PC-3 (cell line): ENCODE measurements at regions not wholly inside any gene's neighbourhood (a gene's known extent, or its start where the extent isn't known, plus 50 kb on each side); places are given as distances from the start of the nearest gene placed in this dataset.

Source experiments
- EZH2 ChIP-seq: fragments of 300-600 bp; sonication (generic); IDR thresholded peaks from one replicate; pipeline ENCODE4 v1.6.1; 2017; ENCODE audit warnings: antibody characterized with exemption, mild to moderate bottlenecking, low read length; ENCODE audit not compliant: unreplicated experiment
- EZH2phosphoT487 ChIP-seq: fragments of 300-600 bp; sonication (generic); IDR thresholded peaks from 2 replicates; pipeline ENCODE4 v1.6.1; 2018; ENCODE audit warnings: mild to moderate bottlenecking, antibody characterized with exemption, low read length, borderline replicate concordance
- TF ChIP-seq, protein P1 (sequence below): fragments of 300-600 bp; sonication (generic); conservative IDR thresholded peaks from 2 replicates; pipeline ENCODE4 v1.5.1; 2017; ENCODE audit warnings: antibody characterized with exemption, low read depth, mild to moderate bottlenecking, low read length

DNA sequence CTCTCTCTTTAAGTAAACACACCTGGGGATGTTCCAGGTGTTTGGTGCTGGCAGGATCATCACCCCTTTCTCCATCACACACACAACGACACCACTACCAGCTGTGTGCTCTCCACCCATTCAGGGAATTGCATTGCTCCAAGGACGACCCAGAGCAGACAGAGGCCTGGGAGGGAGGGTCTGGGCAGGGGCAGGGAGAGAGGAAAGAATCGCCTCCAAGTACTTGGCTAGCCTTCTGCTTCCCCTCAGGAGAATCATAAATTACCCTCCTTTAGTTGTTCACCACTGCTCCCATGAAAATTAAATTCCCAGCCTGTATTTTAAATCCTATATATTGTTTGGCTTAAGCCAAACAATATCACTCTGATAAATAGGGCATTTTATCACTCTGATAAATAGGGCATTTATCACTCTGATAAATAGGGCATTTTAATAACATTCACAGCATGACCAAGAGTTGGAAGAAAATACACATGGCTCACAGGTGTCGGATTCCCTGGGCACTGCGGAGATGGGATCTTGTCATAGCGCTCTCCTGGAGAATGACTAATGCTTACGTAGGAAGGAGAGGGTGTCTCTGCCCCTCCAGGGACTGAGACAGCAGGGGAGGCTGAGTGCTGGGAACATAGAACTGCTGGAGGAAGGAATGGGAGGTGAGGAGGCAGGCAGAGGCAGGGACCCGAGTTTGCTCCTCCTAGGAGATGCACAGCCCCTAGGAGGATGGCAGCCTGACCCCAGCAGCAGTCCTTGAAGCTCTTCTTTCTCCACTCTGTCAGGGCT, 673.6 kb downstream of the HS3ST4 start:
- TF ChIP-seq, protein P1, sequence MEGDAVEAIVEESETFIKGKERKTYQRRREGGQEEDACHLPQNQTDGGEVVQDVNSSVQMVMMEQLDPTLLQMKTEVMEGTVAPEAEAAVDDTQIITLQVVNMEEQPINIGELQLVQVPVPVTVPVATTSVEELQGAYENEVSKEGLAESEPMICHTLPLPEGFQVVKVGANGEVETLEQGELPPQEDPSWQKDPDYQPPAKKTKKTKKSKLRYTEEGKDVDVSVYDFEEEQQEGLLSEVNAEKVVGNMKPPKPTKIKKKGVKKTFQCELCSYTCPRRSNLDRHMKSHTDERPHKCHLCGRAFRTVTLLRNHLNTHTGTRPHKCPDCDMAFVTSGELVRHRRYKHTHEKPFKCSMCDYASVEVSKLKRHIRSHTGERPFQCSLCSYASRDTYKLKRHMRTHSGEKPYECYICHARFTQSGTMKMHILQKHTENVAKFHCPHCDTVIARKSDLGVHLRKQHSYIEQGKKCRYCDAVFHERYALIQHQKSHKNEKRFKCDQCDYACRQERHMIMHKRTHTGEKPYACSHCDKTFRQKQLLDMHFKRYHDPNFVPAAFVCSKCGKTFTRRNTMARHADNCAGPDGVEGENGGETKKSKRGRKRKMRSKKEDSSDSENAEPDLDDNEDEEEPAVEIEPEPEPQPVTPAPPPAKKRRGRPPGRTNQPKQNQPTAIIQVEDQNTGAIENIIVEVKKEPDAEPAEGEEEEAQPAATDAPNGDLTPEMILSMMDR, result no peak
- TF ChIP-seq EZH2 (no peak), EZH2phosphoT487 (no peak)
